Liver (tissue), 3 donors: ENCODE measurements at regions not wholly inside any gene's neighbourhood (a gene's known extent, or its start where the extent isn't known, plus 50 kb on each side); places are given as distances from the start of the nearest gene placed in this dataset.

ENCODE experiments used
- GABPA ChIP-seq, 2 donors: IDR thresholded peaks in 1 of 2; conservative IDR thresholded peaks in 1 of 2; 2 replicates each; pipeline ENCODE4 v1.6.1; 2016; ENCODE audit warnings: antibody characterized with exemption in 2 of 2, mild to moderate bottlenecking in 1 of 2, moderate library complexity in 1 of 2
- TAF1 ChIP-seq: conservative IDR thresholded peaks from 2 replicates; pipeline ENCODE4 v1.6.1; 2016; ENCODE audit warnings: antibody characterized with exemption, mild to moderate bottlenecking
- TF ChIP-seq, protein P1 (sequence below): IDR thresholded peaks from 2 replicates; pipeline ENCODE4 v1.6.1; 2016; ENCODE audit warnings: antibody characterized with exemption, mild to moderate bottlenecking
- TF ChIP-seq, protein P2 (sequence below): fragments of 150-350 bp; IDR thresholded peaks from 2 replicates; pipeline ENCODE4 v1.5.1; 2017; ENCODE audit warnings: improper control_type of control experiment, low read depth, low read length; ENCODE audit not compliant: missing input control
- TF ChIP-seq, protein P3 (sequence below): IDR thresholded peaks from 2 replicates; pipeline ENCODE4 v1.6.1; 2016; ENCODE audit warnings: antibody characterized with exemption
- donor health status: healthy.
- donor health status: healthy.

DNA sequence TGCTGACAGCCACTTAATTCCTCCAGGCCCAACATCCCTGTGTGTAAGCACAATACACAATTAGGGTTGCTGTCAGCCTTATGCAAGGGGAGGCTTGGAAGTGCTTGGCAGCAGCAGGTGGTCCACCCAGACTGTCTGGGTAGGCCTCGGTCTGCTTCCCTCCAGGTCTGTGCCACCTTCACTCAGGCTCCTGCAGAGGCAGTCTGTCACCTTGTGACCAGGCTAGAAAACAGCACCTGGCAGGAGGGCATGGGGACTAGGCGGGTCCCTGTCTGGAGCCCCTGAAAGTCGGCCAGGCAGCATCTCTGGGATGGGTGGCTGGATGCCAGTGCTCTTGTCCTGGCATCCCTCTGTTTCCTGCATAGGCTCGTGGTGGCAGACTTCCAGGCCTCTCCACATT, 578.1 kb downstream of the KCNJ18 start:
- no peak for TF ChIP-seq TAF1
- TF ChIP-seq, protein P1, sequence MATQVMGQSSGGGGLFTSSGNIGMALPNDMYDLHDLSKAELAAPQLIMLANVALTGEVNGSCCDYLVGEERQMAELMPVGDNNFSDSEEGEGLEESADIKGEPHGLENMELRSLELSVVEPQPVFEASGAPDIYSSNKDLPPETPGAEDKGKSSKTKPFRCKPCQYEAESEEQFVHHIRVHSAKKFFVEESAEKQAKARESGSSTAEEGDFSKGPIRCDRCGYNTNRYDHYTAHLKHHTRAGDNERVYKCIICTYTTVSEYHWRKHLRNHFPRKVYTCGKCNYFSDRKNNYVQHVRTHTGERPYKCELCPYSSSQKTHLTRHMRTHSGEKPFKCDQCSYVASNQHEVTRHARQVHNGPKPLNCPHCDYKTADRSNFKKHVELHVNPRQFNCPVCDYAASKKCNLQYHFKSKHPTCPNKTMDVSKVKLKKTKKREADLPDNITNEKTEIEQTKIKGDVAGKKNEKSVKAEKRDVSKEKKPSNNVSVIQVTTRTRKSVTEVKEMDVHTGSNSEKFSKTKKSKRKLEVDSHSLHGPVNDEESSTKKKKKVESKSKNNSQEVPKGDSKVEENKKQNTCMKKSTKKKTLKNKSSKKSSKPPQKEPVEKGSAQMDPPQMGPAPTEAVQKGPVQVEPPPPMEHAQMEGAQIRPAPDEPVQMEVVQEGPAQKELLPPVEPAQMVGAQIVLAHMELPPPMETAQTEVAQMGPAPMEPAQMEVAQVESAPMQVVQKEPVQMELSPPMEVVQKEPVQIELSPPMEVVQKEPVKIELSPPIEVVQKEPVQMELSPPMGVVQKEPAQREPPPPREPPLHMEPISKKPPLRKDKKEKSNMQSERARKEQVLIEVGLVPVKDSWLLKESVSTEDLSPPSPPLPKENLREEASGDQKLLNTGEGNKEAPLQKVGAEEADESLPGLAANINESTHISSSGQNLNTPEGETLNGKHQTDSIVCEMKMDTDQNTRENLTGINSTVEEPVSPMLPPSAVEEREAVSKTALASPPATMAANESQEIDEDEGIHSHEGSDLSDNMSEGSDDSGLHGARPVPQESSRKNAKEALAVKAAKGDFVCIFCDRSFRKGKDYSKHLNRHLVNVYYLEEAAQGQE = no peak
- TF ChIP-seq, protein P2, sequence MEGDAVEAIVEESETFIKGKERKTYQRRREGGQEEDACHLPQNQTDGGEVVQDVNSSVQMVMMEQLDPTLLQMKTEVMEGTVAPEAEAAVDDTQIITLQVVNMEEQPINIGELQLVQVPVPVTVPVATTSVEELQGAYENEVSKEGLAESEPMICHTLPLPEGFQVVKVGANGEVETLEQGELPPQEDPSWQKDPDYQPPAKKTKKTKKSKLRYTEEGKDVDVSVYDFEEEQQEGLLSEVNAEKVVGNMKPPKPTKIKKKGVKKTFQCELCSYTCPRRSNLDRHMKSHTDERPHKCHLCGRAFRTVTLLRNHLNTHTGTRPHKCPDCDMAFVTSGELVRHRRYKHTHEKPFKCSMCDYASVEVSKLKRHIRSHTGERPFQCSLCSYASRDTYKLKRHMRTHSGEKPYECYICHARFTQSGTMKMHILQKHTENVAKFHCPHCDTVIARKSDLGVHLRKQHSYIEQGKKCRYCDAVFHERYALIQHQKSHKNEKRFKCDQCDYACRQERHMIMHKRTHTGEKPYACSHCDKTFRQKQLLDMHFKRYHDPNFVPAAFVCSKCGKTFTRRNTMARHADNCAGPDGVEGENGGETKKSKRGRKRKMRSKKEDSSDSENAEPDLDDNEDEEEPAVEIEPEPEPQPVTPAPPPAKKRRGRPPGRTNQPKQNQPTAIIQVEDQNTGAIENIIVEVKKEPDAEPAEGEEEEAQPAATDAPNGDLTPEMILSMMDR = no peak
- TF ChIP-seq GABPA (IDR thresholded peaks at IDR 0.05 in 1 of 2, conservative IDR thresholded peaks at IDR 0.05 in 1 of 2) = no peak
- TF ChIP-seq, protein P3, sequence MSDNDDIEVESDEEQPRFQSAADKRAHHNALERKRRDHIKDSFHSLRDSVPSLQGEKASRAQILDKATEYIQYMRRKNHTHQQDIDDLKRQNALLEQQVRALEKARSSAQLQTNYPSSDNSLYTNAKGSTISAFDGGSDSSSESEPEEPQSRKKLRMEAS = no peak
